ENCODE measurements at regions not wholly inside any gene's neighbourhood (a gene's known extent, or its start where the extent isn't known, plus 50 kb on each side); places are given as distances from the start of the nearest gene placed in this dataset.

GRCh38 chr3:105235785-105236184, 130.9 kb upstream of the ALCAM start:
- H3K9me3 ChIP-seq (ENCODE audit: control insufficient read depth, low read depth, low read length), result no peaks in the 10 kb centered on the region
- no peaks in the 10 kb centered on the region for H3K36me3 ChIP-seq (ENCODE audit: control insufficient read depth in 2 of 2, extremely low read depth in 1 of 2, insufficient read depth in 2 of 2, low read length in 2 of 2)
- H3K27me3 ChIP-seq (ENCODE audit: control insufficient read depth, extremely low read depth, insufficient read depth, low read length), result no peaks in the 10 kb centered on the region
- FAIRE-seq (no peak), DNase-seq (ENCODE audit: low read depth, low spot score) (no peak)
- H3K4me1 ChIP-seq (ENCODE audit: control insufficient read depth, extremely low read depth, insufficient read depth, low read length), result no peaks in the 10 kb centered on the region
- dilution Hi-C loops (cut with MboI; ENCODE audit: extremely low pct_ligation_motif_present, low sequenced_read_pairs), result no loop called here
- H3K4me2 ChIP-seq (ENCODE audit: control insufficient read depth, extremely low read depth, insufficient read depth, low read depth, low read length), result no peak overlapping the region
- no peaks in the 10 kb centered on the region for H4K20me1 ChIP-seq (ENCODE audit: control insufficient read depth, extremely low read depth, insufficient read depth, low read length)
- no peaks in the 10 kb centered on the region for H3K9me1 ChIP-seq (ENCODE audit: control insufficient read depth, extremely low read depth, insufficient read depth, low read length)
- TF ChIP-seq EZH2 (IDR thresholded peaks at IDR 0.05; ENCODE audit: low read length), result no peak
- TF ChIP-seq CTCF (optimal IDR thresholded peaks at IDR 0.05 in 1 of 3, IDR thresholded peaks at IDR 0.05 in 1 of 3, conservative IDR thresholded peaks at IDR 0.05 in 1 of 3; ENCODE audit: extremely low read depth in 1 of 3, insufficient read depth in 2 of 3, low read length in 3 of 3), result no peak
- no peak overlapping the region for H2AFZ ChIP-seq (ENCODE audit: control insufficient read depth, low read length)
- no peak overlapping the region for H3K9ac ChIP-seq (ENCODE audit: control insufficient read depth, extremely low read depth, insufficient read depth, low read length)
- no peak overlapping the region for H3K27ac ChIP-seq (ENCODE audit: control insufficient read depth, insufficient read depth, low read length)
- H3K79me2 ChIP-seq (ENCODE audit: control insufficient read depth, insufficient read depth, low read length), result no peaks in the 10 kb centered on the region
- no peak overlapping the region for H3K4me3 ChIP-seq (ENCODE audit: control insufficient read depth in 2 of 3, extremely low read depth in 1 of 3, insufficient read depth in 2 of 3, low read depth in 1 of 3, low read length in 3 of 3)

DNA sequence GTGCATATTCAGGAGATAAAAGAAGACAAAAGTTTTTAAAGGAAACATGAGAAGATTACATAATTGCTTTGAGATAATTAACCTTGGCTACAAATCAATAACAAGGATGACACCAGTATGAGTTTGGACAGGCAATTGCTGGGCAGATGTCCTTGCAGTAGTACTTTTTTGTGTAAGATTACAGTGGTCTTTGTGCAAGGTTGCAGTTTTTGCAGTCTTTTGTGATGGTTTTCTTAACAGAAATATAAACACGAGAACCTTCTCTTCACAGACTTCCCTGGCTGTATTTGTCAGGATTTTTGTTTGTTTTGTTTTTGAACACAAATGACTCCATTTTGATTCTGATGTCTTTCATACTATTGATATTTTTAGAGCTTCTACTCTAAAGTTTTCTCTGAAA, 128.3 kb upstream of the ALCAM start:
- no peaks in the 10 kb centered on the region for H3K79me2 ChIP-seq (ENCODE audit: control insufficient read depth, insufficient read depth, low read length)
- no peak overlapping the region for H3K4me3 ChIP-seq (ENCODE audit: control insufficient read depth in 2 of 3, extremely low read depth in 1 of 3, insufficient read depth in 2 of 3, low read depth in 1 of 3, low read length in 3 of 3)
- no peaks in the 10 kb centered on the region for H3K4me1 ChIP-seq (ENCODE audit: control insufficient read depth, extremely low read depth, insufficient read depth, low read length)
- H4K20me1 ChIP-seq (ENCODE audit: control insufficient read depth, extremely low read depth, insufficient read depth, low read length), result no peaks in the 10 kb centered on the region
- no peaks in the 10 kb centered on the region for H3K9me1 ChIP-seq (ENCODE audit: control insufficient read depth, extremely low read depth, insufficient read depth, low read length)
- no peaks in the 10 kb centered on the region for H3K9me3 ChIP-seq (ENCODE audit: control insufficient read depth, low read depth, low read length)
- dilution Hi-C loops (cut with MboI; ENCODE audit: extremely low pct_ligation_motif_present, low sequenced_read_pairs), result no loop called here
- no peak for FAIRE-seq
- H3K27ac ChIP-seq (ENCODE audit: control insufficient read depth, insufficient read depth, low read length), result no peak overlapping the region
- no peaks in the 10 kb centered on the region for H3K27me3 ChIP-seq (ENCODE audit: control insufficient read depth, extremely low read depth, insufficient read depth, low read length)
- TF ChIP-seq EZH2 (IDR thresholded peaks at IDR 0.05; ENCODE audit: low read length) (no peak), CTCF (optimal IDR thresholded peaks at IDR 0.05 in 1 of 3, IDR thresholded peaks at IDR 0.05 in 1 of 3, conservative IDR thresholded peaks at IDR 0.05 in 1 of 3; ENCODE audit: extremely low read depth in 1 of 3, insufficient read depth in 2 of 3, low read length in 3 of 3) (no peak)
- H3K36me3 ChIP-seq (ENCODE audit: control insufficient read depth in 2 of 2, extremely low read depth in 1 of 2, insufficient read depth in 2 of 2, low read length in 2 of 2), result no peaks in the 10 kb centered on the region
- no peak overlapping the region for H3K9ac ChIP-seq (ENCODE audit: control insufficient read depth, extremely low read depth, insufficient read depth, low read length)
- DNase-seq (ENCODE audit: low read depth, low spot score), result no peak
- H2AFZ ChIP-seq (ENCODE audit: control insufficient read depth, low read length), result no peak overlapping the region
- no peak overlapping the region for H3K4me2 ChIP-seq (ENCODE audit: control insufficient read depth, extremely low read depth, insufficient read depth, low read depth, low read length)
